Effector memory CD4-positive, alpha-beta T cell (primary cell): ENCODE measurements at regions not wholly inside any gene's neighbourhood (a gene's known extent, or its start where the extent isn't known, plus 50 kb on each side); places are given as distances from the start of the nearest gene placed in this dataset.

ENCODE experiments used
- DNase-seq, 3 donors: peaks; one replicate each; pipeline ENCODE4 v3.0.0-alpha.2; 2020
- H3K27ac ChIP-seq: 2 replicates; pipeline ENCODE4 v1.7.0; 2013; ENCODE audit warnings: mild to moderate bottlenecking, low read length, moderate library complexity; ENCODE audit not compliant: insufficient read depth, poor library complexity, severe bottlenecking
- H3K27me3 ChIP-seq: replicated peaks from 2 replicates; pipeline ENCODE4 v1.7.0; 2013; ENCODE audit warnings: mild to moderate bottlenecking, low read length; ENCODE audit not compliant: insufficient read depth, control insufficient read depth, poor library complexity, severe bottlenecking
- H3K36me3 ChIP-seq: 2 replicates; pipeline ENCODE4 v1.7.0; 2013; ENCODE audit warnings: mild to moderate bottlenecking, low read length, moderate library complexity; ENCODE audit not compliant: control insufficient read depth, insufficient read depth
- H3K4me1 ChIP-seq: 2 replicates; pipeline ENCODE4 v1.7.0; 2013; ENCODE audit warnings: low read length, mild to moderate bottlenecking; ENCODE audit not compliant: control insufficient read depth, insufficient read depth, poor library complexity, severe bottlenecking
- H3K4me3 ChIP-seq: 2 replicates; pipeline ENCODE4 v1.7.0; 2013; ENCODE audit warnings: low read length, low read depth, mild to moderate bottlenecking; ENCODE audit not compliant: insufficient read depth, poor library complexity, severe bottlenecking
- H3K9me3 ChIP-seq: 2 replicates; pipeline ENCODE4 v1.7.0; 2013; ENCODE audit warnings: mild to moderate bottlenecking, low read length, moderate library complexity; ENCODE audit not compliant: control insufficient read depth

- DNase-seq: no peak
- H3K9me3 ChIP-seq: no peaks in the 10 kb centered on the region
- no peak overlapping the region for H3K4me3 ChIP-seq
- no peaks in the 10 kb centered on the region for H3K36me3 ChIP-seq
- H3K4me1 ChIP-seq: no peaks in the 10 kb centered on the region
- no peak overlapping the region for H3K27ac ChIP-seq
- no peaks in the 10 kb centered on the region for H3K27me3 ChIP-seq
Observed at GRCh38 chr3:104537323-104537722, 829.4 kb upstream of the ALCAM start.

- H3K4me3 ChIP-seq: no peak overlapping the region
- H3K4me1 ChIP-seq: no peaks in the 10 kb centered on the region
- no peaks in the 10 kb centered on the region for H3K9me3 ChIP-seq
- H3K27me3 ChIP-seq: no peaks in the 10 kb centered on the region
- DNase-seq: no peak
- H3K36me3 ChIP-seq: no peaks in the 10 kb centered on the region
- H3K27ac ChIP-seq: no peak overlapping the region
Observed at GRCh38 chr3:104546301-104546700, 820.4 kb upstream of the ALCAM start.

- no peak overlapping the region for H3K27ac ChIP-seq
- no peaks in the 10 kb centered on the region for H3K27me3 ChIP-seq
- no peaks in the 10 kb centered on the region for H3K9me3 ChIP-seq
- DNase-seq: no peak
- no peaks in the 10 kb centered on the region for H3K4me1 ChIP-seq
- H3K36me3 ChIP-seq: no peaks in the 10 kb centered on the region
- no peak overlapping the region for H3K4me3 ChIP-seq
Observed at GRCh38 chr3:104547031-104547430, 819.7 kb upstream of the ALCAM start.

GRCh38 chr3:104548401-104548800 lies 818.3 kb upstream of the ALCAM start:
- Histone ChIP-seq H3K4me1 (no peaks in the 10 kb centered on the region), H3K27me3 (no peaks in the 10 kb centered on the region), H3K27ac (no peak overlapping the region), H3K36me3 (no peaks in the 10 kb centered on the region), H3K9me3 (no peaks in the 10 kb centered on the region), H3K4me3 (no peak overlapping the region)
- DNase-seq: no peak

- no peak overlapping the region for H3K4me3 ChIP-seq
- DNase-seq: no peak
- H3K36me3 ChIP-seq: no peaks in the 10 kb centered on the region
- no peak overlapping the region for H3K27ac ChIP-seq
- H3K4me1 ChIP-seq: no peaks in the 10 kb centered on the region
- no peaks in the 10 kb centered on the region for H3K9me3 ChIP-seq
- H3K27me3 ChIP-seq: no peaks in the 10 kb centered on the region
Observed at GRCh38 chr3:104549099-104549714, 817.5 kb upstream of the ALCAM start.

- DNase-seq: no peak
- Histone ChIP-seq H3K9me3 (no peaks in the 10 kb centered on the region), H3K27ac (no peak overlapping the region), H3K27me3 (no peaks in the 10 kb centered on the region), H3K4me1 (no peaks in the 10 kb centered on the region), H3K36me3 (no peaks in the 10 kb centered on the region), H3K4me3 (no peak overlapping the region)
Observed at GRCh38 chr3:104553121-104553520, 813.6 kb upstream of the ALCAM start.

GRCh38 chr3:104554425-104554824 lies 812.3 kb upstream of the ALCAM start:
- H3K36me3 ChIP-seq: no peaks in the 10 kb centered on the region
- H3K4me1 ChIP-seq: no peaks in the 10 kb centered on the region
- no peaks in the 10 kb centered on the region for H3K9me3 ChIP-seq
- DNase-seq: no peak
- H3K27me3 ChIP-seq: no peaks in the 10 kb centered on the region
- no peak overlapping the region for H3K27ac ChIP-seq
- H3K4me3 ChIP-seq: no peak overlapping the region

- no peaks in the 10 kb centered on the region for H3K27me3 ChIP-seq
- H3K9me3 ChIP-seq: no peaks in the 10 kb centered on the region
- no peaks in the 10 kb centered on the region for H3K36me3 ChIP-seq
- DNase-seq: no peak
- no peaks in the 10 kb centered on the region for H3K4me1 ChIP-seq
- no peak overlapping the region for H3K27ac ChIP-seq
- no peak overlapping the region for H3K4me3 ChIP-seq
Observed at GRCh38 chr3:104555728-104556127, 811.0 kb upstream of the ALCAM start.

GRCh38 chr3:104556372-104557078 lies 810.2 kb upstream of the ALCAM start:
- Histone ChIP-seq H3K27me3 (no peaks in the 10 kb centered on the region), H3K4me1 (no peaks in the 10 kb centered on the region), H3K9me3 (no peaks in the 10 kb centered on the region), H3K4me3 (no peak overlapping the region), H3K27ac (no peak overlapping the region), H3K36me3 (no peaks in the 10 kb centered on the region)
- DNase-seq: no peak

GRCh38 chr3:104561324-104561723 lies 805.4 kb upstream of the ALCAM start:
- H3K4me1 ChIP-seq: no peaks in the 10 kb centered on the region
- H3K27ac ChIP-seq: no peak overlapping the region
- no peaks in the 10 kb centered on the region for H3K9me3 ChIP-seq
- no peak for DNase-seq
- H3K27me3 ChIP-seq: no peaks in the 10 kb centered on the region
- no peak overlapping the region for H3K4me3 ChIP-seq
- no peaks in the 10 kb centered on the region for H3K36me3 ChIP-seq
